ENCODE measurements at regions not wholly inside any gene's neighbourhood (a gene's known extent, or its start where the extent isn't known, plus 50 kb on each side); places are given as distances from the start of the nearest gene placed in this dataset.
"Not testable (repeated sequence)": the region's sequence is repeated elsewhere in the genome, so short reads cannot be mapped to it uniquely, and the experiment has no call there.

- no peak for DNase-seq
Measured at GRCh38 chr5:28961816-28962215, 1923.4 kb upstream of the CDH9 start.

GRCh38 chr5:28958581-28958980, 1920.2 kb upstream of the CDH9 start:
- no peak for DNase-seq

GRCh38 chr5:28957450-28957849, 1919.1 kb upstream of the CDH9 start:
- no peak for DNase-seq

- DNase-seq: no peak
Measured at GRCh38 chr5:28954074-28954473, 1915.7 kb upstream of the CDH9 start.

- DNase-seq: no peak
Measured at GRCh38 chr5:28947865-28948264, 1909.5 kb upstream of the CDH9 start.

- DNase-seq: no peak
Measured at GRCh38 chr5:28945859-28946258, 1907.5 kb upstream of the CDH9 start.

- DNase-seq: not testable (repeated sequence)
Measured at GRCh38 chr5:28929366-28929765, 1891.0 kb upstream of the CDH9 start.

- DNase-seq: not testable (repeated sequence)
Measured at GRCh38 chr5:28928327-28928790, 1890.0 kb upstream of the CDH9 start.

- DNase-seq: no peak
Measured at GRCh38 chr5:28927559-28928326, 1889.4 kb upstream of the CDH9 start.

GRCh38 chr5:28926422-28926821, 1888.0 kb upstream of the CDH9 start:
- no peak for DNase-seq

- no peak for DNase-seq
Measured at GRCh38 chr5:28917631-28918030, 1879.2 kb upstream of the CDH9 start.

GRCh38 chr5:28914297-28914696, 1875.9 kb upstream of the CDH9 start:
- DNase-seq: no peak

- no peak for DNase-seq
Measured at GRCh38 chr5:28903643-28904042, 1865.3 kb upstream of the CDH9 start.

- DNase-seq: peak; percentile 10
Measured at GRCh38 chr5:28896949-28897348, 1858.6 kb upstream of the CDH9 start.

GRCh38 chr5:28880936-28881335, 1842.5 kb upstream of the CDH9 start:
- DNase-seq: no peak

GRCh38 chr5:28877050-28877449, 1838.7 kb upstream of the CDH9 start:
- no peak for DNase-seq

GRCh38 chr5:28864006-28864405, 1825.6 kb upstream of the CDH9 start:
- no peak for DNase-seq

GRCh38 chr5:28862860-28863196, 1824.4 kb upstream of the CDH9 start:
- no peak for DNase-seq

GRCh38 chr5:28862137-28862859, 1823.9 kb upstream of the CDH9 start:
- peak; percentile 4 for DNase-seq

GRCh38 chr5:28855626-28856025, 1817.2 kb upstream of the CDH9 start:
- no peak for DNase-seq

GRCh38 chr5:28850320-28850921, 1812.0 kb upstream of the CDH9 start:
- DNase-seq: no peak

- DNase-seq: no peak
Measured at GRCh38 chr5:28831042-28831441, 1792.7 kb upstream of the CDH9 start.

GRCh38 chr5:28823231-28823630, 1784.8 kb upstream of the CDH9 start:
- DNase-seq: no peak

- DNase-seq: no peak
Measured at GRCh38 chr5:28822071-28822470, 1783.7 kb upstream of the CDH9 start.

All from NCI-H2029 treated with DMSO at 0.1 percent for 48 hours (cell line).